ENCODE measurements at regions not wholly inside any gene's neighbourhood (a gene's known extent, or its start where the extent isn't known, plus 50 kb on each side); places are given as distances from the start of the nearest gene placed in this dataset.

DNA sequence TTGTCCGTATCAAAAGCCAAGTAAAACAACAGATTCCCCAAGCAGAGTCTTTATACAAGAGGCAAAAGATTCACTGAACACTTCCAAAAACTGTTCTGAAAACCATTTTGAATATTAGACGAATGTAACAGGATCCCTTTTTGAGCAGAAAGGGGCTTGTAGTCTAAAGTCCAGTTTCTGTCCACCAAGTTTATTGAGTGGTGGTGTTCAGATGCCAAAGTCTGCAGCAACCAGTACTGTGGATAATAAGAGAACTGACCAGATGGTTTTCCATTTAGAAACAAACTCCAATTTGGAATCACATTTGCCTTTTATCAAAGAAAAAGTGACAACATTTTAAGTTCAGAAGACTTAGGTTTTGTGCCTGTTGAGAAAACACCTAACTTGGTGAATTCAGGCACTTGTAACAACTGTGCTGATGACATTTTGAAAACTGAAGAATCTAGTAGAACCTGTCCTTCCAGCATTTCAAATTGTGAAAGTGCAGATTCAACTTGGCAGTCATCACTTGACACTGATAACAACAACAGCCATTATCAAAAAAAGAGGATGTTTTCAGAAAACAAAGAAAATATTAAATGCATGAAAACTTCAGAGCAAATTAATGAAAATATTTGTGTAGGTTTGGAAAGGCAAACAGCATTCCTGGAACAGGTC is 217.1 kb downstream of the CSNK2A3 start:
- TF ChIP-seq GATA3 (IDR thresholded peaks at IDR 0.05; ENCODE audit: low read depth, low read length), result no peak
- TF ChIP-seq GATA2 (IDR thresholded peaks at IDR 0.05; ENCODE audit: low read depth, low read length), result no peak

DNA sequence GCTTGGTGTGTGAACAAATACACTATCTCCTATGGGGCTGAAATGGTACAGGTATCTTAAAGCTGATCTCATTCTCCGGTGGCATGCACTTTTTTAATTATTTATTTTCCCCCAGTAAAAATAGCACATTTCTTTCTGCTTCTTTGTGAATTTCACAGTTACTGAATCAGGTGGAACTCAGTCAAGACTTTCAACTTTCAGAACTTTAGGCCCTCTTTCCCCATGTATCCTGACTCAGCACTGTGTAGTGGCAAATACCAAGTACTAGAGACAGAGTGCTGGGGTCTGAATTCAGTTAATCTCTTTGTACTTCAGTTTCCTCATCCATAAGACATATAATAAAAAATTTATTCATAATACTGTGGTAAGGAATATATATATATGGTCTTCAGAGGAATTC is 223.9 kb downstream of the CSNK2A3 start:
- TF ChIP-seq GATA3 (IDR thresholded peaks at IDR 0.05; ENCODE audit: low read depth, low read length) (no peak), GATA2 (IDR thresholded peaks at IDR 0.05; ENCODE audit: low read depth, low read length) (no peak)

DNA sequence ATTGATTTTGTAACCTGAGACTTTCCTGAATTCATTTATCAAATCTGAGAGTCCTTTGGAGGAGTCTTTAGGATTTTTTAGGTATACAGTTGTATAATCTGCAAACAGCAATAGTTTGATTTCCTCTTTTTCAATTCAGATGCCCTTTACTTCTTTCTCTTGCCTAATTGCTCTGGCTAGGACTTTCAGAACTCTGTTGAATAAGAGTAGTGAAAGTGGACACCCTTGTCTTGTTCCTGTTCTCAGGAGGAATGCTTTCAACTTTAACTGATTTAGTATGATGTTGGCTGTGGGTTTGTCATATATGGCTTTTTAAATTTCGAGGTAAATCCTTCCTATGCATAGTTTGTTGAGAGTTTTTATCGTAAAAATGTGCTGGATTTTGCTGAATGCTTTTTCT is 227.4 kb downstream of the CSNK2A3 start:
- no peak for TF ChIP-seq GATA3 (IDR thresholded peaks at IDR 0.05; ENCODE audit: low read depth, low read length)
- no peak for TF ChIP-seq GATA2 (IDR thresholded peaks at IDR 0.05; ENCODE audit: low read depth, low read length)

DNA sequence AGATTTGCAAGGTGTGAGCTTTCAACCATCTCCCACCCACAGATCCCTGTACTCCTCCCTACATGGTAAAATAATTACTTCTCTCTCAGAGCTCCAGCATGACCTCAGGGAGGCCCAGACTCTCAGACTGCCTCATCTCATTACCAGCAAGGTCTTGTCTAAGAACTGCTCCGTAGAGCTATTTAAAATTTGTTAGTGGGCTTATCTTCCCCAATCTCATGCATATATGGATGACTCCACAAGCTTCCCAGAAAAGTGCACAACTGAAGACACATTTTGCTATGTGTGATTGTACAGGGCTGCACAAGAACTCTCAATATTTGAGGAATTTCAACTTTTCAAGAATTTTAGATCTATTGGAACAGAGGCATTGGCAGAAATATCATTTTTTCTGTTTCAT is 230.3 kb downstream of the CSNK2A3 start:
- TF ChIP-seq GATA2 (IDR thresholded peaks at IDR 0.05; ENCODE audit: low read depth, low read length) (no peak), GATA3 (IDR thresholded peaks at IDR 0.05; ENCODE audit: low read depth, low read length) (no peak)

DNA sequence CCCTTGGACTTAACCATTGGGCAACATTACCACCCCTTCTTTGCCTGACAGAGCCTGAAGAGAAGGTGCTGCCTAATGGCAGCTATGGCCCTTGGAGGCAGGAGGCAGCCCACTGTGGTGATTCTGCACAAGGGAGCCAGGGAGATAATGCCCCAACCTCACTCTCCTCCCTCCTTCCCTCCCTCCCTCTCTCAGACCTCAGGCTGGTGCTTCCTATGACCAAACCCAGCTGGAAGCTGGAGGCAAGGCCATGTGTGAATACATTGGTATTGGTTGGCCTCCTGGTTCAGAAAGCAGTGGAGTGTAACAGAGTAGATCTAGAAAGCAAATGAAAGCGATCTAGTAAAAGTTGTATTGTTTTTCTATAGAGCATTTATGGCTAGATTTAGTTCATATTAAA is 233.1 kb downstream of the CSNK2A3 start:
- TF ChIP-seq GATA2 (IDR thresholded peaks at IDR 0.05; ENCODE audit: low read depth, low read length) (no peak), GATA3 (IDR thresholded peaks at IDR 0.05; ENCODE audit: low read depth, low read length) (no peak)

DNA sequence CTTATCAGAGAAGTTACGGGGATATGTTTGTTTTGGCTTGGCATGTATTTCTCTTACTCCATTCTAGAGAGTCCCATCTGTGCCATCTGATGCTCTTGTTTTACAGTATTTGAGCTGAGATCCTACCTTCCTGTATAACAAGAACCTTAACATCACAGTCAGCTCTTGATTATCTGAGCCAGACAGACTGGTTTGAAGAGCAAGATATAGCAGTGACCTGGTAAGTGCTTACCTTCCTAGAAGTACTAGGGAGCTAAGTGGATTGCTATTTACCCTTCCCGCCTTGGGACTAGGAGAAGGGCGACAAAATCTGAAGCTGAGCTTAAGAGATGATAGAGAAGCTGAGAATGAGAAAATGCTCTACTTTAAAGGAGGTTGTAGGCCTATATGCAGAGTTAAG is 235.3 kb downstream of the CSNK2A3 start:
- TF ChIP-seq GATA3 (IDR thresholded peaks at IDR 0.05; ENCODE audit: low read depth, low read length), result no peak
- TF ChIP-seq GATA2 (IDR thresholded peaks at IDR 0.05; ENCODE audit: low read depth, low read length), result no peak

DNA sequence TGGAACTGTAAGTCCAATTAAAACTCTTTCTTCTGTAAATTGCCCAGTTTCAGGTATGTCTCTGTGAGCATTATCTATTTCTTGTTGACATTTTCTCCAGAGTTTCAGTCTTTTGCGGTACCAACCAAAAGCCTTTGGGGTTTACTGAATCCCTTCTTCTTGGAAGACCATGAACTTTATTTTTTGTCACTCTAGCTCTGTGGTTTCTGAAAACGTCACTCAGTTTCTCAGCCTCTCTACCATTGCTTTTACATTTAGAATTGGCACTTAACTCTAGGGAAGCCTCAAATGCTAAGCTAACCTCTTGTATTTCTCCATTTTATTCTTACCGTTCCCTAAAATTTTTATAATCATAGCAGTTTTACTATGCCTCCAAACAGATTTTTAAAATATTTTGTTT is 237.6 kb downstream of the CSNK2A3 start:
- TF ChIP-seq GATA2 (IDR thresholded peaks at IDR 0.05; ENCODE audit: low read depth, low read length) (no peak), GATA3 (IDR thresholded peaks at IDR 0.05; ENCODE audit: low read depth, low read length) (no peak)

DNA sequence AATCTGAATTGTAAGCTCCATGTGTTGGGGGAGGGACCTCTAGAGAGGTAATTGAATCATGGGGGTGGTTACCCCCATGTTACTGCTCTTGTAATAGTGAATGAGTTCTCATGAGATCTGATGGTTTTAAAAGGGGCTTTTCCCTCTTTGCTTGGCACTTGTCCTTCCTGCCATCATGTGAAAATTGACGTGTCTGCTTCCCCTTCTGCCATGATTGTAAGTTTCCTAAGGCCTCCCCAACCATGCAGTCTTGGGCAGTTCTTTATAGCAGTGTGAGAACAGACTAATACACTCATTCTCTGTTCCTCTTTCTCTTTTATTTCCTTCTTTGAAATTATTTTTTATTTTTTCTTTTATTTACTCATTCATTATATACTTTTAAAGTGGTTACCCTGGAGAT is 239.4 kb downstream of the CSNK2A3 start:
- no peak for TF ChIP-seq GATA2 (IDR thresholded peaks at IDR 0.05; ENCODE audit: low read depth, low read length)
- TF ChIP-seq GATA3 (IDR thresholded peaks at IDR 0.05; ENCODE audit: low read depth, low read length), result no peak

DNA sequence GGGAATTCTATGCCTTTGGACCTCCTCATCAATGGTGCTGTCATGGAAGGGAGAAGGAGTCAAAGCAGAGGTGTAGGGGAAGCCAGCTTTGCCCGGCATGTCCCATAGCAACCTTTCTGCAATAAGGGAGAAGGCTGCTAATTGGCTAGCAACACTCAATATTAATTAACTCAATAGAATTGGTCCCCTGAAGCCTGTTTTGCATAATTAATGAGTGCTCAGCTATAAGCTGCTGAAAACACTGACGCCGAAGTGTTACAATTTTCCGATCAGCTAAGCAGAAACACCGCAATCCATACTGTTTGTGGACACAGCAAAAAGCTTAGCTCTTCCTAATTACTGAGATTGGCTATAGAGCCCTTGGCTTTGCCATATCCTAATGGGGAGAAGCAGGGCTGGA is 245.0 kb downstream of the CSNK2A3 start:
- no peak for TF ChIP-seq GATA2 (IDR thresholded peaks at IDR 0.05; ENCODE audit: low read depth, low read length)
- no peak for TF ChIP-seq GATA3 (IDR thresholded peaks at IDR 0.05; ENCODE audit: low read depth, low read length)

DNA sequence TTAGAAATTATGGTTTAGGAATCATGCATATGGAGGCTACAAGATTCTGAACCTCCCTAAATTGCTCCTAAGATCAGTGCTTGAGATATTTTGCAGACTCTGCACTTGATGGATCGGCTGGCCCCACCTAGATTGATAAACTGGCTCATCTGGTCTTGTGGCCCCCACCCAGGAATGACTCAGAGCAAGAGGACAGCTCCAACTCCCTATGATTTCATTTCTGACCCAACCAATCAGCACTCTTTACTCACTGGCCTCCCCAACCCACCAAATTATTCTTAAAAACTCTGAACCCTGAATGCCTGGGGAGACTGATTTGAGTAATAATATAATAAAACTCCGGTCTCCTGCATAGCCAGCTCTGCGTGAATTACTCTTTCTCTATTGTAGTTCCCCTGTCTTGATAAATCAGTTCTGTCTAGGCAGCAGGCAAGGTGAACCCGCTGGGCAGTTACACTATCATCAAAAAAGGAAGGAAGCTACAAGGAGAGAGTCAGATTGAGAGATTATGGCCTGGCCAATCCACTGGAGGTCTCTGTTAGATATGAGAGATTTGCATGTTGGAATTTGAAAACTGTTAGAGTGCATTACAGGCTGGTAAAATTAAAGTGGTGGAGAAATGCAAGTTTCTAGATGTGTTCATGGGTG is 245.8 kb downstream of the CSNK2A3 start:
- no peak for TF ChIP-seq GATA2 (IDR thresholded peaks at IDR 0.05; ENCODE audit: low read depth, low read length)

DNA sequence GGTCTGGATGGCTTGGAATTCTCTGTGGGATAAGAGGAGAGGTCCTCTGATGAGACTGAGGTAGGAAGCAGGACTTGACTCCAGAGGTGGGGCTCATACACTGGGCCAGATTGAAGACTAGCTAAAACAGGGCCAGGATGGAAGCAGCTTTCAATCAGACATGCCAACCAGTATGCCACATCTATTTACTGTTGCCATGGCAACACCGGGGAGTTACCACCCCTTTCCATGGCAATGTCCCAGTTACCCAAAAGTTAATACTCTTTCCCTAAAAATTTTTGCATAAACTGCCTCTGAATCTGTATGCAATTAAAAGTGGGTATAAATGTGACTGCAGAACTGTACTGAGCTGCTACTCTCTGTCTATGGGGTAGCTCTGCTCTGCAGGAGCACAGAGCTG is 247.5 kb upstream of the ZBED5 start:
- no peak for TF ChIP-seq GATA2 (IDR thresholded peaks at IDR 0.05; ENCODE audit: low read depth, low read length)
- no peak for TF ChIP-seq GATA3 (IDR thresholded peaks at IDR 0.05; ENCODE audit: low read depth, low read length)

DNA sequence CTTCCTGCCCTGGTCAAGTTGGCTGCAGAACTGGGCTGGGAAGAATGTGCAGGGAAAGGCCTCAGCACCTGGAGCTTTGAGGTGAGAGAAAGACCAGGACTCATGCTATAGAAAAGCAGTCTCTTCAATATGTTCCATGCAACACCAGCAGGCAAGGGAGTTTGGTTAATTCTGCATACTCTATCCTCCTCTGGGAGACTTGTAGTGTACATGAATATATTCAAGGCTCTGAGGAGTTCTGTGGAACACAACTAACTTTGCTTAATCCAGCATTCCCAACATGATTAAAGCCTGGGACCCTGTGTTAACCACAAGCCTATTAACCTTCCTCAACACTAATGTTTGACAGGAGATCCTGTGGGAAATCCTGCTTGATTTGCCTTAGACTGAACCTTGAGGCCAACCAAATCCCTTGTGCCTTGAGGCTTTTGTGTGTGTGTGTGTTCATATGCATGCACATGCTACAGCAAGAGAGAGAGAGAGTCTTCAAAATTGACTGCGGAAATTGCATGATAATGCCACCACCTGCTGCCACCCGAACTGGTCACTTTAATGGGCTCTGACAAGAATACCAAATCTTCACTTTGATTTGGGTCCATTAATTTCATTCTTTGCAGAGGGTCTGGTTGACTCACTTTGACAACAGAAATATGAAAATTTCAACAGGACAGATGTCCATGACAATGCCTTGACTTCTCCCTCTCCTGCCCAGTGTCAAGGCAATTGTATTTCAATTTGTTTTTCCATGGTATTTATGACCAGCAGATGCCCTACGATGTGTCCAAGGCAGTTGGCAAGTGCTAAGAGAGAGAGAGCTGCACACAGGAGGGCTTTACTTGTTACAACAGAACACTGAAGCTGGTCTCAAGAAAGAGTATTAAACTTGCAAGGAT is 238.2 kb upstream of the ZBED5 start:
- TF ChIP-seq GATA2 (IDR thresholded peaks at IDR 0.05; ENCODE audit: low read depth, low read length), result no peak
- TF ChIP-seq GATA3 (IDR thresholded peaks at IDR 0.05; ENCODE audit: low read depth, low read length), result no peak

DNA sequence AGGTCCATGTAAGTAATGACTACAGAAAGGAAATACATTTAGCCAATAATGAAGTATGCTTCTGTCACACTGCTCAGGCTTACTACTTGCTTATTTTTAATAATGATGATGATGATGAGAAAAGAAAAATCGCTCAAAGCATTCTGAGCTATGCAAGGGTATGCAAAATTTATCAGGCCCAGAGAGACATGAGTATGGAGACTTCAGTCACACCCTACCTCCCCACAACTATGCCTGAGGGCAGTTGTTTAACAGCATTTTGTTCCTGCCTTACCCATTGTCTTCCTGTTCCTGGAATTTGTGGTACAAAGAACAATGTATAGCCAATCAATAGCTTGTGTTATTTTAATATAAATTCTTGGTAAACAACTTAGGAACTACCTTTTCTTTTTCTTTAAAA is 232.6 kb upstream of the ZBED5 start:
- TF ChIP-seq GATA2 (IDR thresholded peaks at IDR 0.05; ENCODE audit: low read depth, low read length) (no peak), GATA3 (IDR thresholded peaks at IDR 0.05; ENCODE audit: low read depth, low read length) (no peak)

DNA sequence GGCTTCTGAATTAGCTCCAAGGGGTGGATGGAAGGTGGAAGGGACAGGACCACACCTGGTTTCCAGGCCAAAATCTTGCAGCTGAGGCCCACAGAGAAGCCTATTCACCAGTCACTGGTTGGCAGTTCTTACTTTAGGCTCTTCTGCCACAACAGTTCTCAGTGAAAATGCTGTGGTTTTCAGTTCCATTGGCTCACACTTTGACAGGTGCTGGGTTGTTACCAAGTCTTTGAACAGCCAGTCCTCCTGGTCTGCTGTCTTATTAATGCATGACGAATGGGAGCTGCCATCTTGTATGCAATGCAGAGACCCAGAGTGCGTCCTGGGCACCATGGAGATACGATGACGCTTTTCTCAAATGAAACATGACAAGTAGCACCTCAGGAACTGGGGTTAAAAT is 232.0 kb upstream of the ZBED5 start:
- no peak for TF ChIP-seq GATA3 (IDR thresholded peaks at IDR 0.05; ENCODE audit: low read depth, low read length)
- no peak for TF ChIP-seq GATA2 (IDR thresholded peaks at IDR 0.05; ENCODE audit: low read depth, low read length)

DNA sequence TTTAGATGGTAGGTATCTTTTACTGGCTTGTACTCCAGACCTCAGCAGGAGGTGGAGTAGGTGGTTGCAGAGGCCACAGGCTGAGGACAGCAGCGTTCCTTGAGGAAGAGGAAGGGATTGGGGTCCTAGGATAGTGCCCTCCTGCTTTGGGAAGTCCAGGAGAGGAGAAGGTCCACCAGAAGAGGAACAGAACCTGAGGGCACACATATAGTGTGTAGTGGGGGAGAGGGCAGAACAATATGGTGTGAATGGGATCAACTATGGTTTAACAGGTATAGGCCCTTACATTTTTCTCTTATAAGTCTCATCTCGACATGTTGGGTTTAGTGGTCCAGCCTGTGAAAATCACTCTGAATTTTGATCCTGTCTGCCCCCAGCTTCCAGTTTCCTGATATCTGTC is 229.1 kb upstream of the ZBED5 start:
- no peak for TF ChIP-seq GATA3 (IDR thresholded peaks at IDR 0.05; ENCODE audit: low read depth, low read length)
- no peak for TF ChIP-seq GATA2 (IDR thresholded peaks at IDR 0.05; ENCODE audit: low read depth, low read length)

All from SH-SY5Y (cell line).